IPS-20b (cell line): ENCODE measurements at regions not wholly inside any gene's neighbourhood (a gene's known extent, or its start where the extent isn't known, plus 50 kb on each side); places are given as distances from the start of the nearest gene placed in this dataset.

Experiments used
- H3K27ac ChIP-seq: one replicate; pipeline ENCODE4 v1.5.1; 2013; ENCODE audit warnings: low read length
- H3K27me3 ChIP-seq: 2 replicates; pipeline ENCODE4 v1.6.1; 2013; ENCODE audit warnings: mild to moderate bottlenecking, low read length, inconsistent platforms; ENCODE audit not compliant: insufficient read depth
- H3K36me3 ChIP-seq: 2 replicates; pipeline ENCODE4 v1.6.1; 2013; ENCODE audit warnings: low read depth, mild to moderate bottlenecking, inconsistent platforms, low read length, moderate library complexity; ENCODE audit not compliant: insufficient read depth
- H3K4me1 ChIP-seq: 2 replicates; pipeline ENCODE4 v1.6.1; 2013; ENCODE audit warnings: mild to moderate bottlenecking, control low read depth, inconsistent platforms, low read length, moderate library complexity; ENCODE audit not compliant: insufficient read depth
- H3K4me3 ChIP-seq: 2 replicates; pipeline ENCODE4 v1.5.1; 2013; ENCODE audit warnings: mild to moderate bottlenecking, low read length, inconsistent platforms
- H3K9ac ChIP-seq: 2 replicates; pipeline ENCODE4 v1.6.1; 2013; ENCODE audit warnings: low read depth, mild to moderate bottlenecking, inconsistent platforms, low read length, moderate library complexity
- H3K9me3 ChIP-seq: 2 replicates; pipeline ENCODE4 v1.6.1; 2013; ENCODE audit warnings: mild to moderate bottlenecking, low read depth, low read length, inconsistent platforms; ENCODE audit not compliant: insufficient read depth

DNA sequence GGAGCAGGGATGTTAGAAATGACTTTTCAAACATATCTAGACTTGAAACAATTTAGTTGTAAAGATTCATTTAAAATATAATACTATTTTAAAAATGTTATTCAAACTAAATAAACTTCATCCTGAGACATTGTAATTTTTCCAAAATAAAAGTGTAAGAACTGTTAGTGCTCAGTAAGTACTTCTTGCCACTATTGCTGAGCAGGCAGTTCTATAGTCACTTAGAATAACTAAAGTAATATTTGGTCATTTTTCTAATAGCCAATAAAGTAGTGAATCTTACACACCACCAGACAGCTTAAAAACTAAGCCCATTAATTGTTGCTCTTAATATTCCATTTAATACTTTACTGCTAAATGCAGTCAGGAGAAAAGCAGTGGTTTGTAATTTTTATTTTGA lies 1120.0 kb upstream of the CDH10 start:
- H3K27me3 ChIP-seq: no peaks in the 10 kb centered on the region
- peaks cover 14% of the 10 kb centered on the region for H3K9me3 ChIP-seq
- no peak overlapping the region for H3K4me3 ChIP-seq
- H3K27ac ChIP-seq: no peak overlapping the region
- H3K4me1 ChIP-seq: no peaks in the 10 kb centered on the region
- H3K9ac ChIP-seq: no peak overlapping the region
- no peaks in the 10 kb centered on the region for H3K36me3 ChIP-seq

DNA sequence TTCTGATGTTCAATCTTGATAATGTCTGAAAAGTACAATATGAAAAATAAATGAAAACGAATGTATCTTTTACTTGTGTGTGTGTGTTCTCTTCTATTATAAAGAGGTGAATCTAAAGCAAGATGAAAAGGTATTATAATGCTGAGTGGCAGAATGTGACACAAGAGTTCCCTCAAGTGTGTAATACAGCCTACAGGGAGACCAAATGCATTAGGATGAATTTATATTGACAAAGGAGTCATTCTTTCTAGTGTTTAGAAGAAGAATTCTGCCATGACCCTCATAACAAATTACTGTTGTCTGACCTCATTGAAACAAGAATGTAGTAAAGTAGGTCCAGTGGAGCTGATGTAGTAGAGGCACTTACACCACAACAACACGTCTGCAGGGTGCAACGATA lies 1119.0 kb upstream of the CDH10 start:
- H3K36me3 ChIP-seq: no peaks in the 10 kb centered on the region
- no peaks in the 10 kb centered on the region for H3K4me1 ChIP-seq
- no peaks in the 10 kb centered on the region for H3K27me3 ChIP-seq
- peaks cover 5% of the 10 kb centered on the region; the same call in 1 of the 2 replicates for H3K9me3 ChIP-seq
- no peak overlapping the region for H3K9ac ChIP-seq
- H3K27ac ChIP-seq: no peak overlapping the region
- H3K4me3 ChIP-seq: no peak overlapping the region

DNA sequence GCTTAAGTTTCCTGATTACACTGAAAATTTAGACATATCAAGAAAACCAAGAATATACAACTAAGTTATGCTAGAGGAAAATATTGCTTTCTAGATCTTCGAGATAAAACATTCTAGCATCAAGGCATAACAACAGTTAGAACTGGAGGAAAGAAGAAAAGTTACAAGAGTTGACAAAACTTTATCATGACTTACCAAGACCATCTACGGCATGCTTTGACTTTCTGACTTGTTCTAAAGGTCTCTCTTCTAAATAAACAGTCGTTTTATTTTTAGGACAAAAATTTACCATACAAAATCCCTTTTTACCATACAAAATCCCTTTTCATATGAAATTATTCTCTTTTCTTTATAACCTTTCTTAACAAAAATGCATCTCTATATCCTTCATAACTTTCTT lies 1110.1 kb upstream of the CDH10 start:
- no peak overlapping the region for H3K4me3 ChIP-seq
- H3K27me3 ChIP-seq: no peaks in the 10 kb centered on the region
- no peak overlapping the region for H3K27ac ChIP-seq
- no peaks in the 10 kb centered on the region for H3K4me1 ChIP-seq
- H3K36me3 ChIP-seq: peaks cover 4% of the 10 kb centered on the region; the same call in 1 of the 2 replicates
- no peak overlapping the region for H3K9ac ChIP-seq
- H3K9me3 ChIP-seq: peaks cover 58% of the 10 kb centered on the region

DNA sequence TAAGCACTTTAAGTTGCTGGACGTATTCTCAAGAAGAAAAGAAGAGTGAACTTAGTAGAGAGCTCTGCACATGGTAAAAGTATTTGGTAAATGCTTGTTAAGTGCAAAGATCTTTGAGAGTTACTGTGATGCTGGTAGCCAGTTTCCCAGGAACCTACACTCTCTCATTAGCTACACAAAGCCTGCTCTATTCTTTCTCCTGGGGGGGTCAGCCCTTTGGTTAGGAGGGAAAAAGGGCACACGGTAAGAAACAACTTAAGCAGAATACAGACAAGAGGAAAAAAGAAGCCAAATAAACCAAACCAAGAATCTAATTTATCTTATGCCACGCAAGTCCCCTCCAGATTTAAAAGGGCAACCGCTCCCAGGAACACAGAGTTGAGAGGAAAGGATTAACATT lies 1100.1 kb upstream of the CDH10 start:
- Histone ChIP-seq H3K4me1 (peaks cover 16% of the 10 kb centered on the region; the same call in 1 of the 2 replicates), H3K9me3 (no peaks in the 10 kb centered on the region), H3K27ac (no peak overlapping the region), H3K4me3 (no peak overlapping the region; the same call in 1 of the 2 replicates), H3K9ac (no peak overlapping the region), H3K27me3 (no peaks in the 10 kb centered on the region), H3K36me3 (no peaks in the 10 kb centered on the region)

DNA sequence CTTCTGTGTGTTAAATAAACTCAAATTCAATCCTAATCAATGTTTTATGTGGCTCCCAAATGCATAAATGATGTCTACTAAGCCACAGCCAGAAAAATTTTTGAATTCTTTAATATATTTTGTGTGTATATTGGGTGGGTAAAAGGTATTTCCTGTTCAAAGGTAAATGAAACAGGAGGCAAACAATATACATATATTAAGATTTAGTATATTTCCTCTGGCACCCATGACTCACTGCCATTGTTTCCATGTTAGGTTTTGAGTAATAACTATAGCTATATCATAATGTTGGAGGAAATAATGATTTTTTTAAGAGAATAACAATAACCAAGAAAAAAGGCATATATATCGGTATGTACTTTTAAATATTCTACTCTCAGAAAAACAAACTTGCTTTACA lies 1071.9 kb upstream of the CDH10 start:
- Histone ChIP-seq H3K27me3 (no peaks in the 10 kb centered on the region), H3K9me3 (no peaks in the 10 kb centered on the region), H3K27ac (no peak overlapping the region), H3K9ac (no peak overlapping the region), H3K36me3 (no peaks in the 10 kb centered on the region), H3K4me1 (no peaks in the 10 kb centered on the region), H3K4me3 (no peak overlapping the region)

DNA sequence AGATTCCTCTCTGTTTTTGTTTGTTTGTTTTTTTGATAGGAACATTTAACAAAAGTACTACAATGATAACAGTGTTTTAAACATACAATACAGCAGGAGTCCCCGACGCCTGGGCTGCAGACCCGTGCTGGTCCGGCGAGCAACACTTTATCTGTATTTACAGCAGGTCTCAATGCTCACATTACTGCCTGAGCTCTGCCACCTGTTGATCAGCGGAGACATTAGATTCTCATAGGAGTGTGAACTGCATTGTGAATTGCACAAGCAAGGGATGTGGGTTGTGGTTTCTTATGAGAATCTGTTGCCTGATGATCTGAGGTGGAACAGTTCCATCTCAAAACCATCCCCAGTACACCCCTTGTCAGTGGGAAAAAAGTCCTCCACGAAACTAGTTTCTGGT lies 1068.5 kb upstream of the CDH10 start:
- no peak overlapping the region for H3K4me3 ChIP-seq
- no peak overlapping the region for H3K27ac ChIP-seq
- no peak overlapping the region for H3K9ac ChIP-seq
- no peaks in the 10 kb centered on the region for H3K4me1 ChIP-seq
- no peaks in the 10 kb centered on the region for H3K27me3 ChIP-seq
- no peaks in the 10 kb centered on the region for H3K9me3 ChIP-seq
- no peaks in the 10 kb centered on the region for H3K36me3 ChIP-seq

DNA sequence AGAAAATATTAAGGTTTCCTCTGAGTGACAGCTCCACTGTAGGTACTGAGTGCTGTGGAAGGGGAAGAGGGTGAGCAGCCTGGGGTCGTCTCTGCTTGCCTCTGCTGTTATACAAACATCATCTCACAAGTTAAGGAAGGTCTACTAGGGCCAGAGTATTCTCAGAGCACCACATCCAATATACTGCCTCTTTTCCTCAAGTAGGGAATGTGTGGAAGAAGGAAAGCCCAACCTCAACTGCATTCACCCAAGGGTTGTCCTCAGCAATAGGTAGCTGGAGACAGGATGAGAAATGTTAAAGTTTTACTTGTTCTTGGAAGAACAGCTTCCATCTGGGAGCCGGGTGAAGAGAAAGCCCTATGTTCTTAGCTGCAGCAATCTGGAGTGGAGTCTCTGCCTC lies 1062.3 kb upstream of the CDH10 start:
- no peak overlapping the region for H3K4me3 ChIP-seq
- H3K27me3 ChIP-seq: no peaks in the 10 kb centered on the region
- no peaks in the 10 kb centered on the region for H3K9me3 ChIP-seq
- no peak overlapping the region for H3K9ac ChIP-seq
- H3K36me3 ChIP-seq: no peaks in the 10 kb centered on the region
- no peak overlapping the region for H3K27ac ChIP-seq
- H3K4me1 ChIP-seq: no peaks in the 10 kb centered on the region

DNA sequence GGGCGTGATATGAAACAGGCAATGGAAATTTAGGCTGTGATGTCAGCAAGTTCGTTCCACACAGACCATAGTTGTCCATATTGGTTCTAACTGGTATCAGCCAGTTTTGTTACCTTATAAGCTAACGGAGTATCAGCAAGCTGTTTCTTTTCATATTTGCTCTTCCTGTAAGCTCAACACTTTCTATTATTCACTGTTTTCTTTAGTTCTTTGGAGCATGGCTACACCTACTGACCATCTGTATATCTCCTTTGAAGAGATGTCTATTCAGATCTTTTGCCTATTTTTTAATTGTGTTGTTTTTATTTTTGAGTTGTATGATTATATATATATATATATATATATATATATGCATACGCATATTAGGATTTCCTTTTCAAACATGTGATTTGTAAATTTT lies 1057.2 kb upstream of the CDH10 start:
- no peaks in the 10 kb centered on the region for H3K4me1 ChIP-seq
- H3K27me3 ChIP-seq: no peaks in the 10 kb centered on the region
- H3K4me3 ChIP-seq: no peak overlapping the region
- H3K9ac ChIP-seq: no peak overlapping the region
- no peaks in the 10 kb centered on the region for H3K36me3 ChIP-seq
- no peak overlapping the region for H3K27ac ChIP-seq
- no peaks in the 10 kb centered on the region for H3K9me3 ChIP-seq

DNA sequence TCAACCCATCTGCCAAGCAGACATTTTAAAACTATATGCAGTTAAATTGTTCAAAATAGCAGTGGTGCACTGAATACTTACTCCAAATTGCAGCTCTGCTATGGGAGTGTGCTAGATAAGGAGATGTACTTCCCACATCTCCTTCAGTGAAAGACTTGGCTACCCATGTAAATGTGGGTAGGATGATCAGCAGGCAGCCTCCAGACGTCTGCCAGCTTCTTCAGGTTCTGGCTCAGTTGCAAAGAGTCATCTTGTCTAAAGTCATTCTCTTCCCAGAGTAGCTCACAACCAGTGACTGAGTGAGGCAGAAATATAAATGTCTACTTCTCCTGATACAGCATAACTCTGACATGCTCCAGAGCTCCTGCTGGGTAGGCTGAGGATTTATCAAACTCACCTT lies 1050.0 kb upstream of the CDH10 start:
- H3K4me3 ChIP-seq: no peak overlapping the region
- H3K27ac ChIP-seq: no peak overlapping the region
- no peaks in the 10 kb centered on the region for H3K27me3 ChIP-seq
- H3K4me1 ChIP-seq: no peaks in the 10 kb centered on the region
- H3K9me3 ChIP-seq: no peaks in the 10 kb centered on the region
- no peaks in the 10 kb centered on the region for H3K36me3 ChIP-seq
- no peak overlapping the region for H3K9ac ChIP-seq

DNA sequence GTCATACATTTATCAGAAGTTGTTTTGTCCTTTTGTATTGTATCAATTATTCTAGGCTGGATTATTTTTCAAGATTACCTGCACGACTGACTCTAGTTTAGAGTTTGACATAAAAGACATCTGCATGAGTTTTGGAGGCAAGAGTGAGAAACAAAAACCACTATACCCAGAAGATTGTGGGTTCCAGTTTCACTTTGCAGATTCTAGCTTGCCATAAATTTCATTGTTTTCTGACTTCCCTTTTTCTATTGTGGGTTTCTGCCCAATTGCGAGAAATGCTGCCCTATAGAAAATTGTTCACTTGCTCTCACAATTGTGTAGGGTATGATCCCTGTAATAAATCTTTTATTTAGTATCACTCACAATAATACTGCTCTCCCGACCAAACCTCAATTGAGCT lies 1043.4 kb upstream of the CDH10 start:
- no peaks in the 10 kb centered on the region for H3K27me3 ChIP-seq
- H3K4me3 ChIP-seq: no peak overlapping the region
- no peaks in the 10 kb centered on the region for H3K9me3 ChIP-seq
- H3K36me3 ChIP-seq: no peaks in the 10 kb centered on the region
- no peak overlapping the region for H3K9ac ChIP-seq
- H3K27ac ChIP-seq: no peak overlapping the region
- no peaks in the 10 kb centered on the region for H3K4me1 ChIP-seq

DNA sequence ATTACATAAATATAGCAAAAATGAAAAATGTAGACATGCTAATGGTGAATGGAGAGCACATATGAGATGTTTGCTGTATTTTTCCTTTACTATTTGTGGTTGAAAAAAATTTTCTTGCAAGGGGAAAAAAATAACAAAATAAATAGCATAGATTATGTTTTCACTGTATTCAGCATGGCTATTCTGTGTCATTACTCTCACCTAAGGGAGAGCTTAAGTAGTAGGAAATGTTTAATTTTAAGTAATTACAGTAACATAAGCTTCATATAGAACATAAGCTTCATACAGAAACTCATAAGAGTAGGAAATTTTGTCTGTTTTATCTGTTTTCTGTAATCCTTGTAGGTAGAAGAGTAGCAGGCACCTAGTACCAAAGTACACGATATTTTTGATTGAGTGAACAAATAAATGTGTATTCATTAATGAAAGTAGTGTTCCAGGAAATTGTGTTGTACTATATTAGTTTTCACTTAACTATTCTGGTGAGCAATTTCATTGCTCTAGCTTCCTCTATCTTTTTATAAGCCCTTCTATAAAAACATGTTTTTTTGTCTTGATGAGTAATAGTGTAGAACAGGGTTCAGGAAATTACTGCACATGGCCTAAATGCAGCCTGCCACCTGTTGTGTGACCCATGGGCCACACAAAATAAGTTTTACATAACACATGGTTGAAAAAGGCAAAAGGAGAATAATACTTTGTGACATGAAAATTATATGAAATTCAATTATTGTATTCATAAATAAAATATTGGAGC lies 1025.0 kb upstream of the CDH10 start:
- Histone ChIP-seq H3K4me3 (no peak overlapping the region), H3K9me3 (no peaks in the 10 kb centered on the region), H3K27ac (no peak overlapping the region), H3K27me3 (no peaks in the 10 kb centered on the region), H3K36me3 (no peaks in the 10 kb centered on the region), H3K4me1 (no peaks in the 10 kb centered on the region), H3K9ac (no peak overlapping the region)

DNA sequence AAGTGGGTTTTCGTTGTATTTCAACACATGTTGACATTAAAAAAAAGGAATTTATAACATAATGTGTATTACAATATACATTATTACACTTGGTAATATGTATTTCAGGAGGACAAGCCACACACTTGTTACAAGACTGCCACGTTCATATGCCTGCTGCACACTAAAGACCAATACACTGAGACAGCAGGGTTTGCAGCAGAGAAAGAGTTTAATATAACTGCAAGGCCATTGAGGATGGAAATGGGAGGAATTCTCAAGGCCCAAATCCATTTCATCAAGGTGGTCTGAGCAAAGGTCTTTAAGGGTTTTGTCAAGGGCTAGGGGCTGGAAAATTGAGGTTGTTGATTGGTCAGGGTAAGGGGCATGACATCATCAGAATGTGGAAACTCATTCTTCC lies 1017.8 kb upstream of the CDH10 start:
- no peaks in the 10 kb centered on the region for H3K4me1 ChIP-seq
- H3K36me3 ChIP-seq: no peaks in the 10 kb centered on the region
- peaks cover 14% of the 10 kb centered on the region for H3K9me3 ChIP-seq
- H3K27ac ChIP-seq: no peak overlapping the region
- H3K4me3 ChIP-seq: no peak overlapping the region
- no peak overlapping the region for H3K9ac ChIP-seq
- no peaks in the 10 kb centered on the region for H3K27me3 ChIP-seq
